Neural cell (in vitro differentiated cells): ENCODE measurements at regions not wholly inside any gene's neighbourhood (a gene's known extent, or its start where the extent isn't known, plus 50 kb on each side); places are given as distances from the start of the nearest gene placed in this dataset.

ENCODE experiments used
- H2AFZ ChIP-seq: fragments of 200-600, 300-800 bp; sonication (generic), shearing (Covaris generic); 2 replicates; pipeline ENCODE4 v1.6.0; 2014; ENCODE audit warnings: low read depth, mild to moderate bottlenecking, antibody characterized with exemption, low read length, moderate library complexity
- H3F3A ChIP-seq: fragments of 200-600 bp; shearing (Covaris generic); 2 replicates; pipeline ENCODE4 v1.6.1; 2016; ENCODE audit warnings: mild to moderate bottlenecking, moderate library complexity, mixed read lengths, antibody characterized with exemption, low read length; ENCODE audit not compliant: insufficient read depth, poor library complexity, severe bottlenecking
- H3K27ac ChIP-seq: fragments of 200-600, 300-800 bp; sonication (generic), shearing (Covaris generic); 2 replicates; pipeline ENCODE4 v1.5.1; 2014; ENCODE audit warnings: mild to moderate bottlenecking, low read length, moderate library complexity
- H3K27me3 ChIP-seq: fragments of 300-800, 200-600 bp; sonication (generic), shearing (Covaris generic); 2 replicates; pipeline ENCODE4 v1.6.0; 2014; ENCODE audit warnings: mild to moderate bottlenecking, low read depth, low read length, moderate library complexity; ENCODE audit not compliant: insufficient read depth
- H3K36me3 ChIP-seq: fragments of 300-800, 200-600 bp; sonication (generic), shearing (Covaris generic); 2 replicates; pipeline ENCODE4 v1.5.1; 2014; ENCODE audit warnings: mild to moderate bottlenecking, antibody characterized with exemption, low read length, moderate library complexity; ENCODE audit not compliant: insufficient read depth
- H3K4me2 ChIP-seq: fragments of 300-800, 200-600 bp; sonication (generic), shearing (Covaris generic); 2 replicates; pipeline ENCODE4 v1.6.0; 2014; ENCODE audit warnings: mild to moderate bottlenecking, low read length
- H3K4me3 ChIP-seq: fragments of 300-800, 200-600 bp; sonication (generic), shearing (Covaris generic); 2 replicates; pipeline ENCODE4 v1.5.1; 2014; ENCODE audit warnings: mild to moderate bottlenecking, low read length, moderate library complexity
- H3K79me2 ChIP-seq: fragments of 200-600 bp; shearing (Covaris generic); replicated peaks from 2 replicates; pipeline ENCODE4 v1.6.0; 2014; ENCODE audit warnings: mild to moderate bottlenecking, low read length, moderate library complexity; ENCODE audit not compliant: insufficient read depth
- H3K9ac ChIP-seq: fragments of 300-800, 200-600 bp; sonication (generic), shearing (Covaris generic); 2 replicates; pipeline ENCODE4 v1.6.1; 2016; ENCODE audit warnings: mild to moderate bottlenecking, low read length, mixed read lengths
- H3K9me2 ChIP-seq: fragments of 200-600 bp; shearing (Covaris generic); 2 replicates; pipeline ENCODE4 v1.6.1; 2016; ENCODE audit warnings: mild to moderate bottlenecking, low read length, mixed read lengths; ENCODE audit not compliant: insufficient read depth
- H3K9me3 ChIP-seq: fragments of 200-600, 300-800 bp; sonication (generic), shearing (Covaris generic); 2 replicates; pipeline ENCODE4 v1.6.1; 2016; ENCODE audit warnings: mild to moderate bottlenecking, mixed run types, low read length, moderate library complexity, mixed read lengths
- H4K20me1 ChIP-seq: fragments of 200-600 bp; shearing (Covaris generic); 2 replicates; pipeline ENCODE4 v1.6.1; 2016; ENCODE audit warnings: mild to moderate bottlenecking, mixed run types; ENCODE audit not compliant: insufficient read depth
- EP300 ChIP-seq: fragments of 450-650 bp; conservative IDR thresholded peaks from 2 replicates; pipeline ENCODE4 v1.6.1; 2014; ENCODE audit warnings: antibody characterized with exemption, mild to moderate bottlenecking, moderate library complexity; ENCODE audit not compliant: poor library complexity, severe bottlenecking
- EZH2 ChIP-seq: fragments of 200-600, 300-800 bp; shearing (Covaris generic), sonication (generic); IDR thresholded peaks from 2 replicates; pipeline ENCODE4 v1.6.1; 2014; ENCODE audit warnings: antibody characterized with exemption, low read length, borderline replicate concordance, mild to moderate bottlenecking; ENCODE audit not compliant: insufficient read depth, poor library complexity, severe bottlenecking
- MXI1 ChIP-seq: fragments of 450-650 bp; conservative IDR thresholded peaks from 2 replicates; pipeline ENCODE4 v1.6.1; 2014; ENCODE audit warnings: antibody characterized with exemption, mild to moderate bottlenecking; ENCODE audit not compliant: poor library complexity, severe bottlenecking
- POLR2AphosphoS5 ChIP-seq: IDR thresholded peaks from 2 replicates; pipeline ENCODE4 v1.6.1; 2012
- RAD21 ChIP-seq: fragments of 450-650 bp; conservative IDR thresholded peaks from 2 replicates; pipeline ENCODE4 v1.6.1; 2014; ENCODE audit warnings: antibody characterized with exemption, mild to moderate bottlenecking, moderate library complexity
- REST ChIP-seq: IDR thresholded peaks from 2 replicates; pipeline ENCODE4 v1.6.1; 2012; ENCODE audit warnings: borderline replicate concordance
- SMC3 ChIP-seq: fragments of 450-650 bp; conservative IDR thresholded peaks from 2 replicates; pipeline ENCODE4 v1.6.1; 2014; ENCODE audit warnings: antibody characterized with exemption, mild to moderate bottlenecking, moderate library complexity; ENCODE audit not compliant: poor library complexity
- TAF1 ChIP-seq: IDR thresholded peaks from 2 replicates; pipeline ENCODE4 v1.6.1; 2012; ENCODE audit warnings: low read depth
- TF ChIP-seq, protein P1 (sequence below): fragments of 450-650 bp; IDR thresholded peaks from 2 replicates; pipeline ENCODE4 v1.5.1; 2014; ENCODE audit warnings: antibody characterized with exemption, mild to moderate bottlenecking, moderate library complexity; ENCODE audit not compliant: poor library complexity, severe bottlenecking

DNA sequence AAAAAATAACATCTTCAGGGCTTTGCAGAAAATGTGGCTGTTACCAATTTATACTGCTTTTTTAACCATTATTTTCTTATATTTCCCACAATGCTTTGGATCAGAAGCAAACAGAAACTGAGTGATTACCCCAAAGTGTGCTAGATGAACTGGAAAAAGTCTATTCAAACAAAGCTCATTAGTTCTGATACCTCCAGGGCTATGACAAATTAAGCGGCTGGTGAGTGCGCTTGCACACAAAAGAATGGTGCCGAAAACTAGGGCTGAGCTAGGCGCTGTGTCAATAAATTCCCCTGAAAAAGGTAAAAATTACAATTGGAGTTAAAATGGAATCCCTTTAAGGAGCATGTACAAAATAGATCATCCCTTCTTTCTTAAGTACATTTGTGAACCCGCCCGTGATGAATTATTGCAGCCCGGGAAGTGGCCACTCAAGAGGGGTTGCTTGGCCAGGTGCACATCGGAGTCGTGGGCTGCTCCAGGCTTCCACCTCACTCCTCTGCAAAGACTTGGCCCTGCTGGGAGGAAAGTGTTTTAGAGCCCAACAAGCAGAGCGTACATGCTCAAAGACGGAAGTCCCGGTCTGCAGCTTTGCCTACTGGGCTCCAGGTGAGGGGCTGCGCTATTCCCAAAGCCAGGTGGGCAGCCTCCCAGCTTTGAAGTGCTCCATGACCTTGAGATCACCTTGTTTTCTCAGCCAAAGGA is 164.0 kb upstream of the ZNF507 start:
- H2AFZ ChIP-seq = no peak overlapping the region
- TF ChIP-seq EP300 (no peak), RAD21 (no peak), POLR2AphosphoS5 (no peak), REST (no peak), EZH2 (no peak), MXI1 (no peak), TAF1 (no peak), SMC3 (no peak)
- TF ChIP-seq, protein P1, sequence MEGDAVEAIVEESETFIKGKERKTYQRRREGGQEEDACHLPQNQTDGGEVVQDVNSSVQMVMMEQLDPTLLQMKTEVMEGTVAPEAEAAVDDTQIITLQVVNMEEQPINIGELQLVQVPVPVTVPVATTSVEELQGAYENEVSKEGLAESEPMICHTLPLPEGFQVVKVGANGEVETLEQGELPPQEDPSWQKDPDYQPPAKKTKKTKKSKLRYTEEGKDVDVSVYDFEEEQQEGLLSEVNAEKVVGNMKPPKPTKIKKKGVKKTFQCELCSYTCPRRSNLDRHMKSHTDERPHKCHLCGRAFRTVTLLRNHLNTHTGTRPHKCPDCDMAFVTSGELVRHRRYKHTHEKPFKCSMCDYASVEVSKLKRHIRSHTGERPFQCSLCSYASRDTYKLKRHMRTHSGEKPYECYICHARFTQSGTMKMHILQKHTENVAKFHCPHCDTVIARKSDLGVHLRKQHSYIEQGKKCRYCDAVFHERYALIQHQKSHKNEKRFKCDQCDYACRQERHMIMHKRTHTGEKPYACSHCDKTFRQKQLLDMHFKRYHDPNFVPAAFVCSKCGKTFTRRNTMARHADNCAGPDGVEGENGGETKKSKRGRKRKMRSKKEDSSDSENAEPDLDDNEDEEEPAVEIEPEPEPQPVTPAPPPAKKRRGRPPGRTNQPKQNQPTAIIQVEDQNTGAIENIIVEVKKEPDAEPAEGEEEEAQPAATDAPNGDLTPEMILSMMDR = no peak

DNA sequence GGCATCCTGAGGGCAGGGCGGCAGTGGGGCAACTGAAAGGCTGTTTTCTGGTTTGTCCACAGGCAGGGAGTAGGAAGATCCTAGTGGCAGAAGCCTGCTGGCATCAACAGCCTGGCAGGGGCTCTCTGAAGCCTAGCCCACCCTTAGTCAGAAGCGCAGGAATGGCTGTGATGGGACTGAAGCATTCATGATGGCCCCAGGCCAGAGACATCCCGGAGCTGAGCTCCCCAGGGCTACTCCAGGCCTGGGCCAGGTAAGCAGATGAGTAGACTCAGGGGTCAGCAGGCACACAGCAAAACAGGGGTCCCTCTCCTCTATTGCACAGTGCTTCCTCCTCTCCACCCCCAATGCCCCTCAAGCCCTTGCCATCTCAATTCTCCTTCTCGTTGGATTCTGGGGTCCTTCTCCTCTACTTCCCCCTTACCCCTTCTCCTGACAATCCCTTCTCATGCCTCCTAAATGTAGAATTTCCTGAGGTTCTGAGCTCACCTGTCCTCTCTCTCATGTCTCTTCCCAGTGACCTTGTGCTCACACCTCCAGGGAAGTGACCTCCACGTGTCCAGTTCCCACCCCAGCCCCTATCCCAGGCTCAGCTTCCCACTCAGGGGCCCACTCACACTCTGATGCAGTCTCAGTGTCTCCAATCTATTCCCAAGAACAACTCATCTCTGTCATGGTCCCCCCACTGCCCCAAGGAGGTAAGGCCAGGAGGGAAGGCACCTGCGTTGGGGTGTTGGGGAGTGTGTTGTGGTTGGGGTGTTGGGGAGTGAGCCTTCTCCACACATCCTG is 158.7 kb upstream of the ZNF507 start:
- Histone ChIP-seq H3K9me2 (no peaks in the 10 kb centered on the region), H3K9ac (no peak overlapping the region), H3K4me2 (no peak overlapping the region), H3K4me3 (no peak overlapping the region), H3K36me3 (no peaks in the 10 kb centered on the region), H2AFZ (no peak overlapping the region), H3K27ac (no peak overlapping the region), H3K79me2 (no peaks in the 10 kb centered on the region), H3F3A (no peaks in the 10 kb centered on the region), H3K27me3 (no peaks in the 10 kb centered on the region), H3K9me3 (no peaks in the 10 kb centered on the region), H4K20me1 (no peaks in the 10 kb centered on the region)
- TF ChIP-seq SMC3 = no peak
- no peak for TF ChIP-seq REST
- TF ChIP-seq EZH2 = no peak
- TF ChIP-seq POLR2AphosphoS5 = no peak
- TF ChIP-seq TAF1 = no peak
- TF ChIP-seq RAD21 = no peak
- TF ChIP-seq, protein P1 = no peak
- no peak for TF ChIP-seq EP300
- no peak for TF ChIP-seq MXI1

More for the DNA sequence above, 164.0 kb upstream of the ZNF507 start:
- Histone ChIP-seq H4K20me1 (no peaks in the 10 kb centered on the region), H3K4me3 (no peak overlapping the region), H3F3A (peaks cover 3% of the 10 kb centered on the region), H3K27ac (no peak overlapping the region), H3K9me2 (no peaks in the 10 kb centered on the region), H3K4me2 (no peak overlapping the region), H3K79me2 (no peaks in the 10 kb centered on the region), H3K9ac (no peak overlapping the region), H3K27me3 (no peaks in the 10 kb centered on the region), H3K9me3 (no peaks in the 10 kb centered on the region), H3K36me3 (no peaks in the 10 kb centered on the region)
